Mammary epithelial cell (primary cell): ENCODE measurements at regions not wholly inside any gene's neighbourhood (a gene's known extent, or its start where the extent isn't known, plus 50 kb on each side); places are given as distances from the start of the nearest gene placed in this dataset.

ENCODE experiments used
- CTCF ChIP-seq, 2 donors: IDR thresholded peaks in 1 of 2; conservative IDR thresholded peaks in 1 of 2; 2 replicates each; pipeline ENCODE4 v1.5.1; 2011 to 2012; ENCODE audit warnings: inconsistent platforms in 2 of 2, low read length in 2 of 2, mild to moderate bottlenecking in 2 of 2, control low read depth in 1 of 2, low read depth in 1 of 2; ENCODE audit not compliant: insufficient read depth in 1 of 2; ENCODE audit errors: extremely low read depth in 1 of 2
- EZH2 ChIP-seq: IDR thresholded peaks from 2 replicates; pipeline ENCODE4 v1.6.1; 2012; ENCODE audit warnings: low read length, inconsistent platforms, borderline replicate concordance

DNA sequence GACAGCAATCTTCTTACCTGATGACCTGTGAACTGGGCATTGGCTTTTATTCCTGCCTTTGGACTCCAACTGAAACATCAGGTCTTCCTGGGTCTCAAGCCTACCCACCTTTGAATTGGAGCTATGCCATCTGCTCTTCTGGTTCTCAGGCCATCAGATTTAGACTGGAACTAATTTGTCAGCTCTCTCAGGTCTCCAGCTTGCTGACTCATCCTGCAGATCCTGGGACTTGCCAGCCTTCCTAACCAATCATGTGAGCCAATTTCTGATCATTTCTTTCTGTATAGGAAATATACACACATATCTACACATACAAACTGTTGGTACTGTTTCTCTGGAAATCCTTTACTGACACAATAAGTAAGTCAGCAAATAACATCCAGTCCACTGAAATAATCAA lies 65.3 kb upstream of the TSPAN8 start:
- no peak for TF ChIP-seq EZH2
- no peak for TF ChIP-seq CTCF (conservative IDR thresholded peaks at IDR 0.05 in 1 of 2, IDR thresholded peaks at IDR 0.05 in 1 of 2; ENCODE audit: extremely low read depth in 1 of 2, insufficient read depth in 1 of 2, low read depth in 1 of 2, low read length in 2 of 2)
